Cardiac muscle cell (in vitro differentiated cells and primary cell): ENCODE measurements at regions not wholly inside any gene's neighbourhood (a gene's known extent, or its start where the extent isn't known, plus 50 kb on each side); places are given as distances from the start of the nearest gene placed in this dataset.

Experiments
- DNase-seq, 2 donors: peaks; one replicate each; pipeline versions ENCODE4 v3.0.0 to v3.0.0-alpha.2; 2010 to 2017; ENCODE audit warnings: low read depth in 1 of 2, low spot score in 1 of 2
- H3K27ac ChIP-seq: fragments of 200-600 bp; sonication (generic); 2 replicates; pipeline ENCODE4 v1.5.1; 2016
- H3K27me3 ChIP-seq: fragments of 200-600 bp; sonication (generic); 2 replicates; pipeline ENCODE4 v1.6.0; 2016; ENCODE audit warnings: control low read depth
- H3K36me3 ChIP-seq: fragments of 200-600 bp; sonication (generic); 2 replicates; pipeline ENCODE4 v1.5.1; 2016; ENCODE audit warnings: control low read depth
- H3K4me1 ChIP-seq: fragments of 200-600 bp; sonication (generic); 2 replicates; pipeline ENCODE4 v1.8.1; 2017; ENCODE audit warnings: low read depth, mild to moderate bottlenecking, mixed run types
- H3K4me3 ChIP-seq: fragments of 200-600 bp; sonication (generic); 2 replicates; pipeline ENCODE4 v1.5.1; 2016; ENCODE audit warnings: mild to moderate bottlenecking
- H3K9me3 ChIP-seq: fragments of 200-600 bp; sonication (generic); 2 replicates; pipeline ENCODE4 v1.5.1; 2017; ENCODE audit warnings: low read depth, mild to moderate bottlenecking, control low read depth
- TF ChIP-seq, protein P1 (sequence below): IDR thresholded peaks from 2 replicates; pipeline ENCODE4 v1.5.1; 2012; ENCODE audit warnings: low read depth, mild to moderate bottlenecking, low read length

DNA sequence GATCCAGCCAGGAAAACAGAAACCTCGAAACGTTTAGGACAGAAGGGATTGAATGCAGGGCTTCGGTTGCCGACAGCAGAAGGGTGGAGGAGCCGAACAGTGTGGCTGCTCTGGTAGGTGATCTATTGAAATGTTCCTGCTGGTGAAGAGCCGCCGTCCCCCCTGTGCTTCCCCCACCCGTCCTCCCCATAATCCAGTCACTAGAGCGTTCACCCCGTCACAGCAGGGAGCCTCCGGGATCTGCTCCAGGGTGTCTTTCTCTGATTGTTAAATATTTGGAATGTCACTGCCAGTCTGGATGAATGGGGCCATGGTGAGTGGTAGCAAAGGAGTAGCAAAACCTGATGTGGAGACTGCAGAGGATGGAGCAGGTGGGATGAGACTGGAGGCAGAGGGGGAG, 255.1 kb upstream of the CSF3R start:
- no peaks in the 10 kb centered on the region for H3K9me3 ChIP-seq
- TF ChIP-seq, protein P1, sequence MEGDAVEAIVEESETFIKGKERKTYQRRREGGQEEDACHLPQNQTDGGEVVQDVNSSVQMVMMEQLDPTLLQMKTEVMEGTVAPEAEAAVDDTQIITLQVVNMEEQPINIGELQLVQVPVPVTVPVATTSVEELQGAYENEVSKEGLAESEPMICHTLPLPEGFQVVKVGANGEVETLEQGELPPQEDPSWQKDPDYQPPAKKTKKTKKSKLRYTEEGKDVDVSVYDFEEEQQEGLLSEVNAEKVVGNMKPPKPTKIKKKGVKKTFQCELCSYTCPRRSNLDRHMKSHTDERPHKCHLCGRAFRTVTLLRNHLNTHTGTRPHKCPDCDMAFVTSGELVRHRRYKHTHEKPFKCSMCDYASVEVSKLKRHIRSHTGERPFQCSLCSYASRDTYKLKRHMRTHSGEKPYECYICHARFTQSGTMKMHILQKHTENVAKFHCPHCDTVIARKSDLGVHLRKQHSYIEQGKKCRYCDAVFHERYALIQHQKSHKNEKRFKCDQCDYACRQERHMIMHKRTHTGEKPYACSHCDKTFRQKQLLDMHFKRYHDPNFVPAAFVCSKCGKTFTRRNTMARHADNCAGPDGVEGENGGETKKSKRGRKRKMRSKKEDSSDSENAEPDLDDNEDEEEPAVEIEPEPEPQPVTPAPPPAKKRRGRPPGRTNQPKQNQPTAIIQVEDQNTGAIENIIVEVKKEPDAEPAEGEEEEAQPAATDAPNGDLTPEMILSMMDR, result no peak
- no peaks in the 10 kb centered on the region for H3K4me1 ChIP-seq
- no peaks in the 10 kb centered on the region for H3K27me3 ChIP-seq
- H3K36me3 ChIP-seq, result no peaks in the 10 kb centered on the region
- no peak overlapping the region for H3K4me3 ChIP-seq
- DNase-seq, result no peak
- H3K27ac ChIP-seq, result no peak overlapping the region

DNA sequence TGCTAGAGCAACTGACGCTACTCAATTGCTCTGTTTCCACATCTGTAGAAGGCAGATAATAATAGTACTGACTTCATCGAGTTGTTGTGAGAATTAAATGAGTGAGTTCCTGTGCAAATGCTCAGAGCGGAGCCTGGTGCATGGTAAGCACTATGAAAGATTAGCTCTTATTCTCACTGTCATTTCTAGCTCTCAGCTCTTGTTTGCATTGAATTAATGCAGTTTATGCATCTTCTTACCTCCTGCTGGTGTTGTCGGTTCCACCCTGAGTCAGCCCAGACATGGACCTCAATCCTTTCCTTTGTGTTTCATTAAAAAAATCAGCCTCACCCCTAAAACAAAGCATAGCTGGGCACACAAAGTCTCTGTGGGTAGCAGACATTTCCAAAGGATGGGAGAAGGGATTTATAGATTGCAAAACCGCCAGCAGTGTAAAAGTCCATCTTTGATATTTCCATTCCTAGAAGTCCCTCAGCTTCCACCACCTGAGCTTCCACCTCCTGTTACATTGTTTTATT, 254.4 kb upstream of the CSF3R start:
- Histone ChIP-seq H3K27ac (no peak overlapping the region), H3K36me3 (no peaks in the 10 kb centered on the region), H3K4me3 (no peak overlapping the region), H3K27me3 (no peaks in the 10 kb centered on the region), H3K9me3 (no peaks in the 10 kb centered on the region), H3K4me1 (no peaks in the 10 kb centered on the region)
- TF ChIP-seq, protein P1, result no peak
- no peak for DNase-seq

DNA sequence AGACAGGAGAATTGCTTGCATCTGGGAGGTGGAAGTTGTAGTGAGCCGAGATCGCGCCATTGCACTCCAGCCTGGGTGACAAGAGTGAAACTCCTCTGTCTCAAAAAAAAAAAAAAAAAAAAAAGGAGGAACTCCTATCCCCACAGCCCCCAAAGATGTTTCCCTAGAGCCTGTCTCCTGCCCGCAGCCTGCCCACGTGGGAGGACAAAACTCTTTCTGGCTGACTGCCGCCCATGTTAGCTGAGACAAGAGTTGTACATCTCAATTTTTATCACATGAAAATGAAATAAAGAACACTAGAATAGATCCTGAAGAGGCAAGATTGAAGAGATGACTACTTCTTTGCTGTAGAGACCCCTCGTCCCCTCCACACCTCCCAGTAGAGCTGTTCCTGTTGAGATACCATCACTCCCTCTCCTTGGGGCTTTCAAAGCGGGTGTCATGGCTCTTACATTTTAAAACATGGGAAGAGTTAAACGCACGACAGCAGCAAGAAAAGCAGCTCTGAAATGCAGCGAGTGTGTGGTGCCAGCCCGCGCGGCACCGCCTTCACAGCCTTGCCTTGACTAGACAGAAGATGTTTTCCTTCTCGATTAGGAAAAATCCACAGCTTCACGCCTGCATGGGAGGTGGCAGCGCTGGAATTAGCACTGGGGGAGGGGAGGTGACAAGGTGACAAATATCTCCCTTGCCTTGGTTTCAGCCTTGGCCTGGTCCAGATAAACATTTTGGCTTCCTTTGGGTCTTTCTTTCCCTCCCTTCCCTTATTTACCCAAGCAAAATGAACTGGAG, 253.4 kb upstream of the CSF3R start:
- Histone ChIP-seq H3K4me1 (no peaks in the 10 kb centered on the region), H3K9me3 (no peaks in the 10 kb centered on the region), H3K27ac (no peak overlapping the region), H3K36me3 (no peaks in the 10 kb centered on the region), H3K4me3 (no peak overlapping the region), H3K27me3 (no peaks in the 10 kb centered on the region)
- TF ChIP-seq, protein P1, result no peak
- DNase-seq, result no peak

DNA sequence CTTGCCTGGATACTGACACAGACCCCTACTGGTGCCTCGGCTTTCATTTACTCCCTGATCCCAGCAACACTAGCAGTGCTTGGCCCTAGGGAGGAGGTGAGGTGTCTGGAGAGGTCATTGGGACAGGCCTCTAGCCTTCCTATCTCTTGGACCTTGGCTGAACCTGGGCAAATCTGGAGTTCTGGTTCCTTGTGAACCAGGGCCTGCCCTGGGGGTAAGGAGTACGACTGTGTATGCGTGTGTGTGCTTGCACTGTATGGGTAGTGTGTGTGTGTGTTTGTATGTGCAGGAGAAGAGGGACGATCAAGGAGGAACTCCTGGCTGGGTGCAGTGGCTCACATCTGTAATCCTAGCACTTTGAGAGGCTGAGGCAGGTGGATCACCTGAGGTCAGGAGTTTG, 252.7 kb upstream of the CSF3R start:
- DNase-seq, result no peak
- Histone ChIP-seq H3K36me3 (no peaks in the 10 kb centered on the region), H3K4me1 (no peaks in the 10 kb centered on the region), H3K9me3 (no peaks in the 10 kb centered on the region), H3K4me3 (no peak overlapping the region), H3K27me3 (no peaks in the 10 kb centered on the region), H3K27ac (no peak overlapping the region)
- TF ChIP-seq, protein P1, result no peak

DNA sequence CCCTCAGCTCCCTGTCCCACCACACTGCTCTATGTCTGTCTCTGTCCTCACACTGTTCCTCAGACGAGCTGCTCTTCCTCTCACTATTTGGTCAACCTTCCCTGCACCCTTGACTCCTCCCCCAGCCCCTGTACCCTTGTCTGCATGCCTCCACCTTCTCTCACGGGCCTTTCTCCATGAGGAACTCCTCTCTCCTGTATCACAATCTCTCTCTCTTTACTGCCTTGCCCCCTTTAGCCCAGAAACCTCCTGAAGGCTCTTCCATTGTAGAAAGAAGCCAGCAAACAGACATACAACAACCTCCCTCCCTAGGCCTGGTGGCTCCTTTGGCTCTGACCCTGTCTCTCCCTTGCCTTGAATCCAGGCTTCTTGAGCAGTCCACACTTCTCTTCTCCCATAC, 251.6 kb upstream of the CSF3R start:
- TF ChIP-seq, protein P1, result no peak
- Histone ChIP-seq H3K9me3 (no peaks in the 10 kb centered on the region), H3K4me3 (no peak overlapping the region), H3K4me1 (no peaks in the 10 kb centered on the region), H3K27me3 (no peaks in the 10 kb centered on the region), H3K36me3 (no peaks in the 10 kb centered on the region), H3K27ac (no peak overlapping the region)
- DNase-seq, result no peak
